Stomach (tissue), 8 donors: ENCODE measurements at regions not wholly inside any gene's neighbourhood (a gene's known extent, or its start where the extent isn't known, plus 50 kb on each side); places are given as distances from the start of the nearest gene placed in this dataset.

Experiments
- DNase-seq, 2 donors: peaks; one replicate each; pipeline versions ENCODE4 v3.0.0 to v3.0.0-alpha.2; 2013 to 2019
- H3K27ac ChIP-seq, 5 donors: fragments of 200-600 bp in 4 of 5; sonication (generic) in 4 of 5; one replicate each; pipeline ENCODE4 v1.5.1; 2013 to 2019; ENCODE audit warnings: mild to moderate bottlenecking in 1 of 5, moderate library complexity in 1 of 5
- H3K27me3 ChIP-seq, 3 donors: fragments of 200-600 bp; sonication (generic); one replicate each; pipeline ENCODE4 v1.5.1; 2017 to 2019; ENCODE audit warnings: mixed run types in 1 of 3
- H3K36me3 ChIP-seq, 4 donors: fragments of 200-600 bp; sonication (generic); 1 replicate in 3 of 4; 2 replicates in 1 of 4; pipeline ENCODE4 v1.5.1; 2016 to 2019
- H3K4me1 ChIP-seq, 4 donors: fragments of 200-600 bp; sonication (generic); one replicate each; pipeline ENCODE4 v1.5.1; 2016 to 2019
- H3K4me3 ChIP-seq, 4 donors: fragments of 200-600 bp; sonication (generic) in 3 of 4; one replicate each; pipeline ENCODE4 v1.5.1; 2016 to 2019; ENCODE audit warnings: mild to moderate bottlenecking in 1 of 4
- H3K9me3 ChIP-seq, 4 donors: fragments of 200-600 bp; sonication (generic); one replicate each; pipeline ENCODE4 v1.5.1; 2016 to 2019
- CTCF ChIP-seq, 7 experiments: fragments of 450-650 bp in 4 of 7; fragments of 200-600 bp in 3 of 7; sonication (generic) in 3 of 7; IDR thresholded peaks; one replicate each; pipeline ENCODE4 v1.5.1; 2016 to 2019; ENCODE audit warnings: antibody characterized with exemption in 7 of 7, control low read depth in 2 of 7, mild to moderate bottlenecking in 1 of 7
- EP300 ChIP-seq: sonication (generic); formaldehyde crosslinking; IDR thresholded peaks from one replicate; pipeline ENCODE4 v1.6.1; 2017; ENCODE audit warnings: antibody characterized with exemption
- POLR2A ChIP-seq, 4 donors: fragments of 450-650 bp; IDR thresholded peaks; one replicate each; pipeline ENCODE4 v1.6.1; 2016; ENCODE audit warnings: antibody characterized with exemption in 4 of 4, control low read depth in 2 of 4, mild to moderate bottlenecking in 1 of 4, moderate library complexity in 1 of 4
- POLR2AphosphoS5 ChIP-seq, 3 donors: sonication (generic); formaldehyde crosslinking; IDR thresholded peaks; one replicate each; pipeline ENCODE4 v1.6.1; 2016; ENCODE audit warnings: antibody characterized with exemption in 3 of 3
- WGBS, 5 donors: extraction: QIAGEN DNeasy Blood & Tissue Kit in 3 of 5; methylation state at CpG; one replicate each; pipeline versions ENCODE4 v1.1.5 to v1.1.7; 2013 to 2018; 5-methylcytosine and 5-hydroxymethylcytosine counted together
- intact Hi-C: fragments of 100-400 bp; cut with DNase I; formaldehyde crosslinking; loops from one replicate; pipeline ENCODE4 v1.15.1; 2023; ENCODE audit warnings: low total_unique reads
- donor health status: healthy with polysubstance abuse.
- donor health status: Bipolar disorder and iron deficiency.
- donor health status: healthy.

- no peaks in the 10 kb centered on the region for H3K36me3 ChIP-seq
- H3K4me3 ChIP-seq = no peak overlapping the region
- DNase-seq = no peak
- intact Hi-C loops = no loop called here
- no peaks in the 10 kb centered on the region for H3K27me3 ChIP-seq
- no peak overlapping the region for H3K27ac ChIP-seq
- TF ChIP-seq POLR2AphosphoS5 (IDR thresholded peaks at IDR 0.05) (no peak), POLR2A (IDR thresholded peaks at IDR 0.05) (no peak), CTCF (IDR thresholded peaks at IDR 0.05) (no peak), EP300 (no peak)
- no peaks in the 10 kb centered on the region for H3K4me1 ChIP-seq
- no peaks in the 10 kb centered on the region for H3K9me3 ChIP-seq
- WGBS, 5 donors = 46 to 82% (median 61%) methylated on average over 3 of the region's 3 CpGs
Observed at GRCh38 chr2:14134771-14135170, 497.7 kb upstream of the LRATD1 start.

GRCh38 chr2:14136030-14136429, 496.5 kb upstream of the LRATD1 start:
- 83 to 98% (median 91%) methylated on average over 2 of the region's 2 CpGs for WGBS, 5 donors
- no peaks in the 10 kb centered on the region for H3K36me3 ChIP-seq
- H3K4me1 ChIP-seq = no peaks in the 10 kb centered on the region
- no peak overlapping the region for H3K4me3 ChIP-seq
- TF ChIP-seq CTCF (IDR thresholded peaks at IDR 0.05) (no peak), EP300 (no peak), POLR2AphosphoS5 (IDR thresholded peaks at IDR 0.05) (no peak), POLR2A (IDR thresholded peaks at IDR 0.05) (no peak)
- no peaks in the 10 kb centered on the region for H3K9me3 ChIP-seq
- no peaks in the 10 kb centered on the region for H3K27me3 ChIP-seq
- DNase-seq = no peak
- no peak overlapping the region for H3K27ac ChIP-seq
- intact Hi-C loops = no loop called here

- 41 to 64% (median 45%) methylated on average over 2 of the region's 2 CpGs for WGBS, 5 donors
- no peak overlapping the region for H3K4me3 ChIP-seq
- H3K9me3 ChIP-seq = no peaks in the 10 kb centered on the region
- H3K36me3 ChIP-seq = no peaks in the 10 kb centered on the region
- no peaks in the 10 kb centered on the region for H3K27me3 ChIP-seq
- no peaks in the 10 kb centered on the region for H3K4me1 ChIP-seq
- TF ChIP-seq POLR2A (IDR thresholded peaks at IDR 0.05) (no peak), CTCF (IDR thresholded peaks at IDR 0.05) (peak in 1 of 7 experiments; percentile 21)
- intact Hi-C loops = no loop called here
- no peak overlapping the region for H3K27ac ChIP-seq
- peak in 1 of 2 donors; percentile 41 for DNase-seq
Observed at GRCh38 chr2:14137643-14138042, 494.9 kb upstream of the LRATD1 start.

GRCh38 chr2:14140009-14140550, 492.4 kb upstream of the LRATD1 start:
- Histone ChIP-seq H3K27me3 (no peaks in the 10 kb centered on the region), H3K9me3 (no peaks in the 10 kb centered on the region), H3K4me3 (no peak overlapping the region), H3K4me1 (no peaks in the 10 kb centered on the region), H3K27ac (no peak overlapping the region), H3K36me3 (no peaks in the 10 kb centered on the region)
- intact Hi-C loops = no loop called here
- DNase-seq = no peak
- 85 to 88% (median 87%) methylated on average over 6 of the region's 6 CpGs for WGBS, 5 donors
- no peak for TF ChIP-seq POLR2AphosphoS5 (IDR thresholded peaks at IDR 0.05)
- TF ChIP-seq POLR2A (IDR thresholded peaks at IDR 0.05) = no peak
- no peak for TF ChIP-seq CTCF (IDR thresholded peaks at IDR 0.05)
- TF ChIP-seq EP300 = no peak
